Vagina (tissue), 2 donors: ENCODE measurements at regions not wholly inside any gene's neighbourhood (a gene's known extent, or its start where the extent isn't known, plus 50 kb on each side); places are given as distances from the start of the nearest gene placed in this dataset.

Source experiments
- DNase-seq, 2 donors: peaks; one replicate each; pipeline ENCODE4 v3.0.0-alpha.2; 2017; ENCODE audit errors: extremely low spot score in 2 of 2
- H3K27ac ChIP-seq: fragments of 200-600 bp; sonication (generic); one replicate; pipeline ENCODE4 v1.5.1; 2019
- H3K27me3 ChIP-seq: fragments of 200-600 bp; sonication (generic); one replicate; pipeline ENCODE4 v1.5.1; 2019
- H3K36me3 ChIP-seq, 2 donors: fragments of 200-600 bp; sonication (generic); one replicate each; pipeline ENCODE4 v1.5.1; 2017 to 2019
- H3K4me1 ChIP-seq: fragments of 200-600 bp; sonication (generic); one replicate; pipeline ENCODE4 v1.5.1; 2019
- H3K4me3 ChIP-seq, 2 donors: fragments of 200-600 bp; sonication (generic); 1 replicate in 1 of 2; 2 replicates in 1 of 2; pipeline ENCODE4 v1.5.1; 2016 to 2019
- H3K9me3 ChIP-seq: fragments of 200-600 bp; sonication (generic); one replicate; pipeline ENCODE4 v1.5.1; 2019
- CTCF ChIP-seq, 3 experiments: fragments of 450-650 bp in 2 of 3; fragments of 200-600 bp in 1 of 3; sonication (generic) in 1 of 3; IDR thresholded peaks; one replicate each; pipeline ENCODE4 v1.5.1; 2017 to 2019; ENCODE audit warnings: antibody characterized with exemption in 3 of 3, mild to moderate bottlenecking in 2 of 3, moderate library complexity in 2 of 3
- POLR2A ChIP-seq, 2 donors: fragments of 450-650 bp; IDR thresholded peaks; one replicate each; pipeline ENCODE4 v1.6.1; 2017; ENCODE audit warnings: antibody characterized with exemption in 2 of 2, mild to moderate bottlenecking in 2 of 2, moderate library complexity in 2 of 2
- POLR2AphosphoS5 ChIP-seq, 2 donors: sonication (generic); formaldehyde crosslinking; IDR thresholded peaks; one replicate each; pipeline ENCODE4 v1.9.0; 2017; ENCODE audit warnings: antibody characterized with exemption in 2 of 2, mild to moderate bottlenecking in 2 of 2, low read depth in 1 of 2; ENCODE audit not compliant: insufficient read depth in 1 of 2
- intact Hi-C: fragments of 100-400 bp; cut with DNase I; formaldehyde crosslinking; loops from one replicate; pipeline ENCODE4 v1.15.1; 2023

- no peak overlapping the region for H3K27ac ChIP-seq
Measured at GRCh38 chr5:96340357-96340756, 92.7 kb downstream of the PCSK1 start.

GRCh38 chr5:96339862-96340261 is 93.2 kb downstream of the PCSK1 start:
- peaks cover 6% of the 10 kb centered on the region for H3K4me1 ChIP-seq

More at GRCh38 chr5:96340357-96340756, 92.7 kb downstream of the PCSK1 start:
- Histone ChIP-seq H3K4me1 (peaks cover 6% of the 10 kb centered on the region), H3K36me3 (no peaks in the 10 kb centered on the region), H3K4me3 (no peak overlapping the region), H3K9me3 (no peaks in the 10 kb centered on the region), H3K27me3 (no peaks in the 10 kb centered on the region)
- TF ChIP-seq POLR2AphosphoS5 (IDR thresholded peaks at IDR 0.05; ENCODE audit: insufficient read depth in 1 of 2, low read depth in 1 of 2) (no peak), CTCF (IDR thresholded peaks at IDR 0.05) (no peak), POLR2A (IDR thresholded peaks at IDR 0.05) (no peak)
- intact Hi-C loops, result loop anchor here (10.0 kb wide), 1 partner anchor 696 kb away; the partner anchor contains the start of gene RFESD
- no peak for DNase-seq

GRCh38 chr5:96338624-96339415 is 94.2 kb downstream of the PCSK1 start:
- no peak for DNase-seq
- intact Hi-C loops, result loop anchor here (5.0 to 10.0 kb wide), 2 partner anchors 374 to 482 kb away; partner anchors contain the start of gene ELL2
- Histone ChIP-seq H3K4me1 (peaks cover 6% of the 10 kb centered on the region), H3K9me3 (no peaks in the 10 kb centered on the region), H3K36me3 (no peaks in the 10 kb centered on the region), H3K27me3 (no peaks in the 10 kb centered on the region), H3K27ac (no peak overlapping the region), H3K4me3 (no peak overlapping the region)
- TF ChIP-seq POLR2AphosphoS5 (IDR thresholded peaks at IDR 0.05; ENCODE audit: insufficient read depth in 1 of 2, low read depth in 1 of 2) (no peak), CTCF (IDR thresholded peaks at IDR 0.05) (no peak), POLR2A (IDR thresholded peaks at IDR 0.05) (no peak)

More at GRCh38 chr5:96339862-96340261, 93.2 kb downstream of the PCSK1 start:
- H3K36me3 ChIP-seq, result no peaks in the 10 kb centered on the region
- DNase-seq, result no peak
- H3K4me3 ChIP-seq, result no peak overlapping the region
- no peaks in the 10 kb centered on the region for H3K9me3 ChIP-seq
- H3K27me3 ChIP-seq, result no peaks in the 10 kb centered on the region
- intact Hi-C loops, result loop anchor here (5.0 to 10.0 kb wide), 3 partner anchors 375 to 695 kb away; partner anchors contain the start of genes ELL2 and RFESD
- TF ChIP-seq POLR2AphosphoS5 (IDR thresholded peaks at IDR 0.05; ENCODE audit: insufficient read depth in 1 of 2, low read depth in 1 of 2), result no peak
- no peak for TF ChIP-seq CTCF (IDR thresholded peaks at IDR 0.05)
- TF ChIP-seq POLR2A (IDR thresholded peaks at IDR 0.05), result no peak
- no peak overlapping the region for H3K27ac ChIP-seq

GRCh38 chr5:96338091-96338490 is 95.0 kb downstream of the PCSK1 start:
- no peak for DNase-seq
- no peaks in the 10 kb centered on the region for H3K9me3 ChIP-seq
- H3K27me3 ChIP-seq, result no peaks in the 10 kb centered on the region
- intact Hi-C loops, result loop anchor here (5.0 to 10.0 kb wide), 2 partner anchors 373 to 481 kb away; partner anchors contain the start of gene ELL2
- H3K27ac ChIP-seq, result no peak overlapping the region
- peaks cover 8% of the 10 kb centered on the region for H3K4me1 ChIP-seq
- no peak for TF ChIP-seq CTCF (IDR thresholded peaks at IDR 0.05)
- no peak for TF ChIP-seq POLR2AphosphoS5 (IDR thresholded peaks at IDR 0.05; ENCODE audit: insufficient read depth in 1 of 2, low read depth in 1 of 2)
- TF ChIP-seq POLR2A (IDR thresholded peaks at IDR 0.05), result no peak
- H3K36me3 ChIP-seq, result no peaks in the 10 kb centered on the region
- H3K4me3 ChIP-seq, result no peak overlapping the region
